Retinal pigment epithelial cell (primary cell): ENCODE measurements at regions not wholly inside any gene's neighbourhood (a gene's known extent, or its start where the extent isn't known, plus 50 kb on each side); places are given as distances from the start of the nearest gene placed in this dataset.

Experiments used
- DNase-seq: peaks from one replicate; pipeline ENCODE4 v3.0.0-alpha.2; 2010; ENCODE audit warnings: low read depth
- H3K4me3 ChIP-seq: 2 replicates; pipeline ENCODE4 v1.5.1; 2011; ENCODE audit warnings: mild to moderate bottlenecking, low read length, control low read depth, moderate library complexity
- CTCF ChIP-seq: conservative IDR thresholded peaks from 2 replicates; pipeline ENCODE4 v1.5.1; 2011; ENCODE audit warnings: low read depth, low read length, control low read depth, inconsistent platforms

- no peak for DNase-seq
- peak; percentile 52 for TF ChIP-seq CTCF
- H3K4me3 ChIP-seq, result peak overlapping the region; percentile 19
Observed at GRCh38 chr15:89399238-89400115, 64.9 kb upstream of the POLG start.

GRCh38 chr15:89398896-89399237 lies 64.2 kb upstream of the POLG start:
- no peak for TF ChIP-seq CTCF
- peak; percentile 25 for DNase-seq
- no peak overlapping the region for H3K4me3 ChIP-seq

GRCh38 chr15:89397653-89398023 lies 63.0 kb upstream of the POLG start:
- no peak for DNase-seq
- H3K4me3 ChIP-seq, result no peak overlapping the region
- TF ChIP-seq CTCF, result no peak

- H3K4me3 ChIP-seq, result no peak overlapping the region
- no peak for DNase-seq
- no peak for TF ChIP-seq CTCF
Observed at GRCh38 chr15:89396723-89397652, 62.4 kb upstream of the POLG start.

- DNase-seq, result no peak
- TF ChIP-seq CTCF, result no peak
- H3K4me3 ChIP-seq, result no peak overlapping the region
Observed at GRCh38 chr15:89395996-89396395, 61.4 kb upstream of the POLG start.

GRCh38 chr15:89395461-89395871 lies 60.8 kb upstream of the POLG start:
- no peak for DNase-seq
- TF ChIP-seq CTCF, result no peak
- no peak overlapping the region for H3K4me3 ChIP-seq

GRCh38 chr15:89395031-89395430 lies 60.4 kb upstream of the POLG start:
- no peak overlapping the region for H3K4me3 ChIP-seq
- TF ChIP-seq CTCF, result no peak
- DNase-seq, result no peak
